Activated T-cell treated with anti-CD3 and anti-CD28 coated beads for 1 hour (primary cell): ENCODE measurements at regions not wholly inside any gene's neighbourhood (a gene's known extent, or its start where the extent isn't known, plus 50 kb on each side); places are given as distances from the start of the nearest gene placed in this dataset.
"Not testable (repeated sequence)": the region's sequence is repeated elsewhere in the genome, so short reads cannot be mapped to it uniquely, and the experiment has no call there.

Experiments used
- DNase-seq: peaks from one replicate; pipeline ENCODE4 v3.0.0-alpha.2; 2020; ENCODE audit warnings: low read depth

- no peak for DNase-seq
Measured at GRCh38 chr1:182259968-182260367, 131.6 kb downstream of the GLUL start.

GRCh38 chr1:182259229-182259872 is 132.2 kb downstream of the GLUL start:
- peak; percentile 11 for DNase-seq

- DNase-seq = no peak
Measured at GRCh38 chr1:182257369-182258063, 134.1 kb downstream of the GLUL start.

- DNase-seq = no peak
Measured at GRCh38 chr1:182256931-182257330, 134.7 kb downstream of the GLUL start.

- DNase-seq = no peak
Measured at GRCh38 chr1:182255494-182255893, 136.1 kb downstream of the GLUL start.

GRCh38 chr1:182253319-182253860 is 138.2 kb downstream of the GLUL start:
- no peak for DNase-seq

- DNase-seq = no peak
Measured at GRCh38 chr1:182251561-182251960, 140.0 kb downstream of the GLUL start.

GRCh38 chr1:182249201-182249676 is 142.4 kb downstream of the GLUL start:
- no peak for DNase-seq

GRCh38 chr1:182248721-182249120 is 142.9 kb downstream of the GLUL start:
- DNase-seq = no peak

GRCh38 chr1:182247813-182248212 is 143.8 kb downstream of the GLUL start:
- not testable (repeated sequence) for DNase-seq

GRCh38 chr1:182246783-182247182 is 144.8 kb downstream of the GLUL start:
- DNase-seq = no peak

GRCh38 chr1:182245040-182245439 is 146.6 kb downstream of the GLUL start:
- no peak for DNase-seq

- DNase-seq = no peak
Measured at GRCh38 chr1:182244451-182244850, 147.1 kb downstream of the GLUL start.

GRCh38 chr1:182242641-182243040 is 148.9 kb downstream of the GLUL start:
- no peak for DNase-seq

- DNase-seq = no peak
Measured at GRCh38 chr1:182240085-182240484, 151.5 kb downstream of the GLUL start.

- no peak for DNase-seq
Measured at GRCh38 chr1:182238421-182238820, 153.2 kb downstream of the GLUL start.

GRCh38 chr1:182237329-182237728 is 154.3 kb downstream of the GLUL start:
- DNase-seq = no peak

- DNase-seq = no peak
Measured at GRCh38 chr1:182236651-182237077, 154.9 kb downstream of the GLUL start.

GRCh38 chr1:182235952-182236650 is 155.5 kb downstream of the GLUL start:
- DNase-seq = no peak

- DNase-seq = no peak
Measured at GRCh38 chr1:182235604-182235951, 156.0 kb downstream of the GLUL start.

GRCh38 chr1:182229921-182230491 is 161.6 kb downstream of the GLUL start:
- no peak for DNase-seq

GRCh38 chr1:182229451-182229850 is 162.1 kb downstream of the GLUL start:
- DNase-seq = no peak
